HCT116 (cell line): ENCODE measurements at regions not wholly inside any gene's neighbourhood (a gene's known extent, or its start where the extent isn't known, plus 50 kb on each side); places are given as distances from the start of the nearest gene placed in this dataset.

Source experiments
- ATAC-seq: fragments of 200-7000 bp; cut with Tn5 transposase; 2 replicates; pipeline ENCODE4 v1.9.1; 2020; ENCODE audit warnings: mild to moderate bottlenecking, moderate library complexity
- BruUV-seq: library from RNA; stranded (reverse); fragments of 400-500 nt; replicated peaks from 2 replicates; lab custom pipeline; 2021; lab: Mats Ljungman, UMichigan
- CTCF ChIA-PET: fragments of 300-600 bp; sonication (Branson Sonifier 250); formaldehyde crosslinking; loops from one replicate; lab custom pipeline; 2021; ENCODE audit warnings: antibody characterized with exemption; lab: Charles Lee
- POLR2A ChIA-PET: fragments of 300-600, 350-600 bp; sonication (Branson Sonifier 250); formaldehyde crosslinking; loops from one replicate; lab custom pipeline; 2021; ENCODE audit warnings: antibody characterized with exemption; lab: Charles Lee
- RAD21 ChIA-PET, 2 experiments: fragments of 300-600 bp; sonication (Branson Sonifier 250); formaldehyde crosslinking; loops; one replicate each; lab custom pipeline; 2023; ENCODE audit warnings: low total read pairs in 2 of 2; ENCODE audit not compliant: uncharacterized antibody in 2 of 2, unreplicated experiment in 2 of 2, low non-redundant PET in 1 of 2; lab: Charles Lee
- DNase-seq: peaks from one replicate; pipeline ENCODE4 v3.0.0-alpha.2; 2010; ENCODE audit warnings: low read depth, low spot score
- H2AFZ ChIP-seq: fragments of 200-600 bp; shearing (Covaris generic), sonication (generic); 2 replicates; pipeline ENCODE4 v1.6.1; 2017; ENCODE audit warnings: low read depth, mixed run types, mixed read lengths, antibody characterized with exemption, low read length; ENCODE audit not compliant: poor library complexity, severe bottlenecking
- H3K27ac ChIP-seq: 2 replicates; pipeline ENCODE4 v1.5.1; 2012; ENCODE audit warnings: low read depth, low read length
- H3K27me3 ChIP-seq: fragments of 200-600 bp; sonication (generic); 2 replicates; pipeline ENCODE4 v1.6.1; 2016; ENCODE audit warnings: mixed run types, low read length, mixed read lengths; ENCODE audit not compliant: insufficient read depth
- H3K36me3 ChIP-seq, 2 experiments: fragments of 200-500 bp in 1 of 2; fragments of 200-600 bp in 1 of 2; sonication (Bioruptor generic) in 1 of 2; sonication (generic) in 1 of 2; 2 replicates each; pipeline versions ENCODE4 v1.5.1 to v1.6.1; 2014 to 2016; ENCODE audit warnings: low read length in 2 of 2, inconsistent platforms in 1 of 2, mixed read lengths in 1 of 2, mixed run types in 1 of 2; ENCODE audit not compliant: insufficient read depth in 2 of 2, control insufficient read depth in 1 of 2
- H3K4me1 ChIP-seq, 2 experiments: fragments of 200-600 bp in 1 of 2; sonication (generic) in 1 of 2; 2 replicates each; pipeline versions ENCODE4 v1.5.1 to v1.6.1; 2012 to 2017; ENCODE audit warnings: low read length in 2 of 2, inconsistent platforms in 1 of 2, mild to moderate bottlenecking in 1 of 2, mixed read lengths in 1 of 2, mixed run types in 1 of 2, moderate library complexity in 1 of 2; ENCODE audit not compliant: insufficient read depth in 2 of 2, control insufficient read depth in 1 of 2
- H3K4me2 ChIP-seq: fragments of 200-600 bp; sonication (generic); 2 replicates; pipeline ENCODE4 v1.6.1; 2017; ENCODE audit warnings: mixed run types, low read length, mixed read lengths
- H3K4me3 ChIP-seq, 2 experiments: fragments of 200-600 bp in 1 of 2; sonication (generic) in 1 of 2; replicated peaks in 1 of 2; 2 replicates each; pipeline ENCODE4 v1.5.1; 2011 to 2016; ENCODE audit warnings: low read length in 2 of 2, control low read depth in 1 of 2, low read depth in 1 of 2, mild to moderate bottlenecking in 1 of 2, mixed read lengths in 1 of 2, mixed run types in 1 of 2
- H3K79me2 ChIP-seq: fragments of 200-600 bp; sonication (generic); 2 replicates; pipeline ENCODE4 v1.6.1; 2017; ENCODE audit warnings: mild to moderate bottlenecking, mixed run types, low read length, moderate library complexity, mixed read lengths; ENCODE audit not compliant: insufficient read depth
- H3K9ac ChIP-seq: fragments of 200-600 bp; sonication (generic); 2 replicates; pipeline ENCODE4 v1.6.1; 2016; ENCODE audit warnings: low read length, mixed read lengths
- H3K9me2 ChIP-seq: fragments of 200-600 bp; sonication (generic), shearing (Covaris generic); 2 replicates; pipeline ENCODE4 v1.6.1; 2017; ENCODE audit warnings: mixed run types, mild to moderate bottlenecking, moderate library complexity; ENCODE audit not compliant: insufficient read depth
- H3K9me3 ChIP-seq, 2 experiments: fragments of 200-500 bp in 1 of 2; fragments of 200-600 bp in 1 of 2; sonication (Bioruptor generic) in 1 of 2; sonication (generic) in 1 of 2; 2 replicates each; pipeline ENCODE4 v1.6.1; 2014 to 2017; ENCODE audit warnings: low read length in 2 of 2, mixed read lengths in 2 of 2, inconsistent platforms in 1 of 2, low read depth in 1 of 2, mild to moderate bottlenecking in 1 of 2, mixed run types in 1 of 2, moderate library complexity in 1 of 2; ENCODE audit not compliant: control insufficient read depth in 1 of 2, insufficient read depth in 1 of 2
- H4K20me1 ChIP-seq: fragments of 200-600 bp; sonication (generic), shearing (Covaris generic); 2 replicates; pipeline ENCODE4 v1.6.1; 2017; ENCODE audit warnings: mixed run types, mild to moderate bottlenecking, moderate library complexity; ENCODE audit not compliant: insufficient read depth
- EGR1 ChIP-seq: IDR thresholded peaks from 2 replicates; pipeline ENCODE4 v1.6.1; 2012; ENCODE audit warnings: low read depth
- ELF1 ChIP-seq: IDR thresholded peaks from 2 replicates; pipeline ENCODE4 v1.6.1; 2012; ENCODE audit warnings: low read depth, borderline replicate concordance
- JUND ChIP-seq: IDR thresholded peaks from 2 replicates; pipeline ENCODE4 v1.6.1; 2012
- MAX ChIP-seq: IDR thresholded peaks from 2 replicates; pipeline ENCODE4 v1.6.1; 2012
- ZFX ChIP-seq: fragments of 450-650 bp; IDR thresholded peaks from 2 replicates; pipeline ENCODE4 v1.6.1; 2017
- ZNF274 ChIP-seq: fragments of 200-500 bp; sonication (Bioruptor generic); IDR thresholded peaks from 2 replicates; pipeline ENCODE4 v1.6.1; 2014; ENCODE audit warnings: mild to moderate bottlenecking, low read depth, low read length, inconsistent platforms
- intact Hi-C: fragments of 100-400 bp; cut with micrococcal nuclease; formaldehyde crosslinking; loops from 2 replicates; pipeline ENCODE4 v1.10.0; 2022
- TF ChIP-seq, protein P1 (sequence below), 3 experiments: fragments of 200-600 bp in 1 of 3; sonication (generic) in 1 of 3; IDR thresholded peaks in 2 of 3; conservative IDR thresholded peaks in 1 of 3; 2 replicates each; pipeline ENCODE4 v1.5.1; 2012 to 2017; ENCODE audit warnings: low read depth in 2 of 3, low read length in 2 of 3, antibody characterized with exemption in 1 of 3, borderline replicate concordance in 1 of 3, control low read depth in 1 of 3, mild to moderate bottlenecking in 1 of 3, mixed read lengths in 1 of 3, mixed run types in 1 of 3, moderate library complexity in 1 of 3; ENCODE audit not compliant: insufficient read depth in 1 of 3
- TF ChIP-seq, protein P2 (sequence below): IDR thresholded peaks from 2 replicates; pipeline ENCODE4 v1.6.1; 2012; ENCODE audit warnings: low read depth

DNA sequence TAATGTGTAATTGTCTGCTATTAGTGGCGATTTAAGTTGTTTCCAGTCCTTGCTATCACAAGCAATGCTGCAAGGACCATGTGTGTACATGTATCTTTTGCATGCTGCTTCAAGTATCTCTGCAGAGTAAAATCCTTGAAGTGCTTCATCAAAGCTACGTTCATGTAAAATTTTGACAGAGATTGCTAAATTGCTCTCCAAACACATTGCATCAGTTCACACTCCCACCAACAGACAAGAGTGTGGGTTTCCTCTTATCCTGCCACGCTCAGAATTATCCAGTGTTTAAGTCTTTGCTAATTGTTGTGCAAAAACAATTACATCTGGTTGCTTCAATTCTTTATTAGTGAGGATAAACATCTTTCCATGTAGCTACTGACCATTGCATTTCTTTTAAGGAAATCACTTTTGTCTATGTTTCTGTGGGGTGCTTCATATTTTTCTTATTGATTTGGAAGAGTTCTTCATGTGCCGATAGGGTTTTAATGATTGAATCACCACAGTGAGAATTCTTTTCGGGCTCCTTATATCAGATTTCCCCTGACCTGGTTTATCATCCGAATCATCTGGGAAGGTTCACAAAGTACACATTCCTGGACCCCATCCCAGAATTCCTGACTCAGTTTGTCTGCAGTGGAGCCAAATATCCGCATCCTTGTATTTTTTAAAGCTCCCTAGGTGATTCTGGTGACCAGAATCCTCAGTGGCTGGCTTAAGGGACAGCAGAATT is 56.3 kb upstream of the GALNT2 start:
- Histone ChIP-seq H3K4me2 (no peak overlapping the region), H3K79me2 (no peaks in the 10 kb centered on the region), H3K9ac (no peak overlapping the region)
- CTCF ChIA-PET, result no interaction called here
- no peak for DNase-seq
- RAD21 ChIA-PET, result no interaction called here
- TF ChIP-seq ZFX, result no peak
- TF ChIP-seq, protein P1, sequence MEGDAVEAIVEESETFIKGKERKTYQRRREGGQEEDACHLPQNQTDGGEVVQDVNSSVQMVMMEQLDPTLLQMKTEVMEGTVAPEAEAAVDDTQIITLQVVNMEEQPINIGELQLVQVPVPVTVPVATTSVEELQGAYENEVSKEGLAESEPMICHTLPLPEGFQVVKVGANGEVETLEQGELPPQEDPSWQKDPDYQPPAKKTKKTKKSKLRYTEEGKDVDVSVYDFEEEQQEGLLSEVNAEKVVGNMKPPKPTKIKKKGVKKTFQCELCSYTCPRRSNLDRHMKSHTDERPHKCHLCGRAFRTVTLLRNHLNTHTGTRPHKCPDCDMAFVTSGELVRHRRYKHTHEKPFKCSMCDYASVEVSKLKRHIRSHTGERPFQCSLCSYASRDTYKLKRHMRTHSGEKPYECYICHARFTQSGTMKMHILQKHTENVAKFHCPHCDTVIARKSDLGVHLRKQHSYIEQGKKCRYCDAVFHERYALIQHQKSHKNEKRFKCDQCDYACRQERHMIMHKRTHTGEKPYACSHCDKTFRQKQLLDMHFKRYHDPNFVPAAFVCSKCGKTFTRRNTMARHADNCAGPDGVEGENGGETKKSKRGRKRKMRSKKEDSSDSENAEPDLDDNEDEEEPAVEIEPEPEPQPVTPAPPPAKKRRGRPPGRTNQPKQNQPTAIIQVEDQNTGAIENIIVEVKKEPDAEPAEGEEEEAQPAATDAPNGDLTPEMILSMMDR (IDR thresholded peaks at IDR 0.05 in 2 of 3, conservative IDR thresholded peaks at IDR 0.05 in 1 of 3; ENCODE audit: borderline replicate concordance in 1 of 3, insufficient read depth in 1 of 3, low read depth in 2 of 3, low read length in 2 of 3), result no peak
- TF ChIP-seq MAX, result no peak
- TF ChIP-seq ELF1, result no peak
- no peak for TF ChIP-seq JUND
- TF ChIP-seq ZNF274, result no peak
- TF ChIP-seq EGR1, result no peak
- TF ChIP-seq, protein P2, sequence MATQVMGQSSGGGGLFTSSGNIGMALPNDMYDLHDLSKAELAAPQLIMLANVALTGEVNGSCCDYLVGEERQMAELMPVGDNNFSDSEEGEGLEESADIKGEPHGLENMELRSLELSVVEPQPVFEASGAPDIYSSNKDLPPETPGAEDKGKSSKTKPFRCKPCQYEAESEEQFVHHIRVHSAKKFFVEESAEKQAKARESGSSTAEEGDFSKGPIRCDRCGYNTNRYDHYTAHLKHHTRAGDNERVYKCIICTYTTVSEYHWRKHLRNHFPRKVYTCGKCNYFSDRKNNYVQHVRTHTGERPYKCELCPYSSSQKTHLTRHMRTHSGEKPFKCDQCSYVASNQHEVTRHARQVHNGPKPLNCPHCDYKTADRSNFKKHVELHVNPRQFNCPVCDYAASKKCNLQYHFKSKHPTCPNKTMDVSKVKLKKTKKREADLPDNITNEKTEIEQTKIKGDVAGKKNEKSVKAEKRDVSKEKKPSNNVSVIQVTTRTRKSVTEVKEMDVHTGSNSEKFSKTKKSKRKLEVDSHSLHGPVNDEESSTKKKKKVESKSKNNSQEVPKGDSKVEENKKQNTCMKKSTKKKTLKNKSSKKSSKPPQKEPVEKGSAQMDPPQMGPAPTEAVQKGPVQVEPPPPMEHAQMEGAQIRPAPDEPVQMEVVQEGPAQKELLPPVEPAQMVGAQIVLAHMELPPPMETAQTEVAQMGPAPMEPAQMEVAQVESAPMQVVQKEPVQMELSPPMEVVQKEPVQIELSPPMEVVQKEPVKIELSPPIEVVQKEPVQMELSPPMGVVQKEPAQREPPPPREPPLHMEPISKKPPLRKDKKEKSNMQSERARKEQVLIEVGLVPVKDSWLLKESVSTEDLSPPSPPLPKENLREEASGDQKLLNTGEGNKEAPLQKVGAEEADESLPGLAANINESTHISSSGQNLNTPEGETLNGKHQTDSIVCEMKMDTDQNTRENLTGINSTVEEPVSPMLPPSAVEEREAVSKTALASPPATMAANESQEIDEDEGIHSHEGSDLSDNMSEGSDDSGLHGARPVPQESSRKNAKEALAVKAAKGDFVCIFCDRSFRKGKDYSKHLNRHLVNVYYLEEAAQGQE, result no peak
- TF ChIP-seq, all 23 proteins: peak for 0
- H4K20me1 ChIP-seq, result no peaks in the 10 kb centered on the region
- H3K27ac ChIP-seq, result no peak overlapping the region
- no peaks in the 10 kb centered on the region for H3K4me1 ChIP-seq
- no TSS peak for BruUV-seq
- POLR2A ChIA-PET, result no interaction called here
- H3K36me3 ChIP-seq, result no peaks in the 10 kb centered on the region
- no peak for ATAC-seq
- H3K9me2 ChIP-seq, result no peaks in the 10 kb centered on the region
- no peak overlapping the region for H2AFZ ChIP-seq
- intact Hi-C loops, result no loop called here
- no peaks in the 10 kb centered on the region for H3K9me3 ChIP-seq
- 0 out of 2 replicates have a peak, but pooled peaks cover 8% of the 10 kb centered on the region for H3K27me3 ChIP-seq
- H3K4me3 ChIP-seq, result no peak overlapping the region
